ENCODE measurements at regions not wholly inside any gene's neighbourhood (a gene's known extent, or its start where the extent isn't known, plus 50 kb on each side); places are given as distances from the start of the nearest gene placed in this dataset.

DNA sequence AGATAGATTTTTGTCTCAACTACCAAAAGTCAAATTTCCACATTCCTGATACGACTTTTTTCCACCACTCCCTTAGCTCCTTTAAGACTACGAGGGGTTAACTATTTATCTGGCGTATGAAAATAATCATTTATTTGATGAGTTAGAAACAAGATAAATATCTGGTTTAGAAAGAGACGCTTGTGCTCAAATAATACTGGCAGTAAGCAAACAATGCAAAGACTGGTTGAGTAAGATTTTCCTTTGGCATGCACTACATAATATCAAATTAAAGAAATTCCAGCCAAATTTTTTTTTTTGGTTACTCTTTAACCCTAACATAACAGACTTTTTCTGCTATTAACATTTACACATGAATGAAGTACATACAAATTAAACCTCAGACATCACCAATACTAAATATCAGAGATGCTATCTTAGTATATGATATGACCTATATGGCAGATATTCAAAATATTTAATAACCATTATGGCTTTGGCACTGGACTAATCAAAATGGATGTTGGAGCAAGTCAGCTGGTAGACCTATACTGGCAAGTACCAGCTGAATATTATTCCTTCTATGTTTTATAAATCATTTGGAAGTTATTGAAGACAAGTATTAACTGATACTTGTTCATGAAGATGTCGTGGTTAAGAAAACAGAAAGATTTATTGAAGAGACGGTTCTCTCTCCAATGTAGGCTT, 345.3 kb downstream of the TFAP2B start:
- no peak for TF ChIP-seq SUZ12 (IDR thresholded peaks at IDR 0.05)
- no peak for TF ChIP-seq ELF4 (IDR thresholded peaks at IDR 0.05)
- TF ChIP-seq SP1 (IDR thresholded peaks at IDR 0.05), result no peak
- TF ChIP-seq FOXA1 (IDR thresholded peaks at IDR 0.05), result no peak
- TF ChIP-seq HDGF (IDR thresholded peaks at IDR 0.05; ENCODE audit: borderline replicate concordance), result no peak
- no peak for TF ChIP-seq FOXK2 (IDR thresholded peaks at IDR 0.05)
- no peak for TF ChIP-seq LEF1 (IDR thresholded peaks at IDR 0.05; ENCODE audit: borderline replicate concordance)
- no peak for TF ChIP-seq CTBP1 (IDR thresholded peaks at IDR 0.05; ENCODE audit: borderline replicate concordance)
- no peak for TF ChIP-seq ARNT (IDR thresholded peaks at IDR 0.05)
- TF ChIP-seq FOXM1 (IDR thresholded peaks at IDR 0.05; ENCODE audit: borderline replicate concordance), result no peak
- TF ChIP-seq TARDBP (IDR thresholded peaks at IDR 0.05), result no peak
- no peak for TF ChIP-seq ZNF384 (IDR thresholded peaks at IDR 0.05)
- no peak for TF ChIP-seq BHLHE40 (IDR thresholded peaks at IDR 0.05; ENCODE audit: borderline replicate concordance)
- no peak for TF ChIP-seq PKNOX1 (IDR thresholded peaks at IDR 0.05)
